ENCODE measurements at regions not wholly inside any gene's neighbourhood (a gene's known extent, or its start where the extent isn't known, plus 50 kb on each side); places are given as distances from the start of the nearest gene placed in this dataset.

GRCh38 chr2:78701546-78701945 lies 324.0 kb upstream of the REG3G start:
- no peak overlapping the region for H3K27ac ChIP-seq (ENCODE audit: low read depth in 2 of 2, low read length in 2 of 2)
- intact Hi-C loops (cut with DNase I) = no loop called here
- H3K4me3 ChIP-seq (ENCODE audit: low read length in 3 of 3) = no peak overlapping the region
- no peak for FAIRE-seq
- H3K27me3 ChIP-seq (ENCODE audit: control insufficient read depth, insufficient read depth, low read length) = no peaks in the 10 kb centered on the region
- no peak overlapping the region for H3K9ac ChIP-seq (ENCODE audit: low read length in 3 of 3)
- no peaks in the 10 kb centered on the region for H3K4me1 ChIP-seq (ENCODE audit: control insufficient read depth in 2 of 3, insufficient read depth in 2 of 3, low read depth in 1 of 3, low read length in 3 of 3)
- DNase-seq = peak in 1 of 5 donors; percentile 37
- H3K9me3 ChIP-seq (ENCODE audit: control insufficient read depth in 2 of 3, insufficient read depth in 1 of 3, low read length in 3 of 3) = no peaks in the 10 kb centered on the region
- TF ChIP-seq CTCF (IDR thresholded peaks at IDR 0.05; ENCODE audit: borderline replicate concordance, extremely low read depth, insufficient read depth) = no peak
- H3K36me3 ChIP-seq (ENCODE audit: control insufficient read depth in 2 of 3, insufficient read depth in 3 of 3, low read length in 3 of 3) = no peaks in the 10 kb centered on the region

GRCh38 chr2:78707776-78708386 lies 317.6 kb upstream of the REG3G start:
- TF ChIP-seq CTCF (IDR thresholded peaks at IDR 0.05; ENCODE audit: borderline replicate concordance, extremely low read depth, insufficient read depth) = no peak
- Histone ChIP-seq H3K9me3 (ENCODE audit: control insufficient read depth in 2 of 3, insufficient read depth in 1 of 3, low read length in 3 of 3) (no peaks in the 10 kb centered on the region), H3K27me3 (ENCODE audit: control insufficient read depth, insufficient read depth, low read length) (no peaks in the 10 kb centered on the region), H3K27ac (ENCODE audit: low read depth in 2 of 2, low read length in 2 of 2) (no peak overlapping the region), H3K4me1 (ENCODE audit: control insufficient read depth in 2 of 3, insufficient read depth in 2 of 3, low read depth in 1 of 3, low read length in 3 of 3) (no peaks in the 10 kb centered on the region), H3K4me3 (ENCODE audit: low read length in 3 of 3) (no peak overlapping the region), H3K9ac (ENCODE audit: low read length in 3 of 3) (no peak overlapping the region), H3K36me3 (ENCODE audit: control insufficient read depth in 2 of 3, insufficient read depth in 3 of 3, low read length in 3 of 3) (no peaks in the 10 kb centered on the region)
- FAIRE-seq = no peak
- no peak for DNase-seq
- intact Hi-C loops (cut with DNase I) = no loop called here

- H3K27ac ChIP-seq (ENCODE audit: low read depth in 2 of 2, low read length in 2 of 2) = no peak overlapping the region
- intact Hi-C loops (cut with DNase I) = no loop called here
- H3K9ac ChIP-seq (ENCODE audit: low read length in 3 of 3) = no peak overlapping the region
- no peak for TF ChIP-seq CTCF (IDR thresholded peaks at IDR 0.05; ENCODE audit: borderline replicate concordance, extremely low read depth, insufficient read depth)
- H3K4me3 ChIP-seq (ENCODE audit: low read length in 3 of 3) = no peak overlapping the region
- H3K4me1 ChIP-seq (ENCODE audit: control insufficient read depth in 2 of 3, insufficient read depth in 2 of 3, low read depth in 1 of 3, low read length in 3 of 3) = no peaks in the 10 kb centered on the region
- no peak for DNase-seq
- H3K9me3 ChIP-seq (ENCODE audit: control insufficient read depth in 2 of 3, insufficient read depth in 1 of 3, low read length in 3 of 3) = no peaks in the 10 kb centered on the region
- FAIRE-seq = no peak
- H3K36me3 ChIP-seq (ENCODE audit: control insufficient read depth in 2 of 3, insufficient read depth in 3 of 3, low read length in 3 of 3) = no peaks in the 10 kb centered on the region
- H3K27me3 ChIP-seq (ENCODE audit: control insufficient read depth, insufficient read depth, low read length) = no peaks in the 10 kb centered on the region
Measured at GRCh38 chr2:78710632-78711375, 314.7 kb upstream of the REG3G start.

Measured in kidney (tissue), 13 donors.